C4-2B (cell line): ENCODE measurements at regions not wholly inside any gene's neighbourhood (a gene's known extent, or its start where the extent isn't known, plus 50 kb on each side); places are given as distances from the start of the nearest gene placed in this dataset.

Experiments
- CTCF ChIP-seq: fragments of 450-650 bp; conservative IDR thresholded peaks from 2 replicates; pipeline ENCODE4 v1.5.1; 2017; ENCODE audit warnings: mild to moderate bottlenecking
- ZFX ChIP-seq: fragments of 450-650 bp; IDR thresholded peaks from 2 replicates; pipeline ENCODE4 v1.6.1; 2017

- TF ChIP-seq CTCF (no peak), ZFX (no peak)
Measured at GRCh38 chr11:81749245-81749644, 984.4 kb downstream of the FAM181B start.
